Left kidney (tissue), 1 donor: ENCODE measurements at regions not wholly inside any gene's neighbourhood (a gene's known extent, or its start where the extent isn't known, plus 50 kb on each side); places are given as distances from the start of the nearest gene placed in this dataset.

Experiments
- DNase-seq: peaks from one replicate; pipeline ENCODE4 v3.0.0-alpha.2; 2013

GRCh38 chr15:99440551-99441443, 125.0 kb upstream of the MEF2A start:
- no peak for DNase-seq

GRCh38 chr15:99441444-99441800, 124.4 kb upstream of the MEF2A start:
- no peak for DNase-seq

- DNase-seq, result no peak
Observed at GRCh38 chr15:99441871-99442251, 123.9 kb upstream of the MEF2A start.

- no peak for DNase-seq
Observed at GRCh38 chr15:99442252-99442897, 123.4 kb upstream of the MEF2A start.

GRCh38 chr15:99443056-99443756, 122.6 kb upstream of the MEF2A start:
- DNase-seq, result no peak

GRCh38 chr15:99443768-99444446, 121.9 kb upstream of the MEF2A start:
- no peak for DNase-seq

- DNase-seq, result no peak
Observed at GRCh38 chr15:99445272-99445850, 120.4 kb upstream of the MEF2A start.

- no peak for DNase-seq
Observed at GRCh38 chr15:99446565-99447496, 119.0 kb upstream of the MEF2A start.

GRCh38 chr15:99447497-99448371, 118.0 kb upstream of the MEF2A start:
- no peak for DNase-seq

GRCh38 chr15:99449514-99449913, 116.3 kb upstream of the MEF2A start:
- DNase-seq, result no peak

- no peak for DNase-seq
Observed at GRCh38 chr15:99450896-99451358, 114.9 kb upstream of the MEF2A start.

GRCh38 chr15:99451484-99451883, 114.3 kb upstream of the MEF2A start:
- DNase-seq, result no peak

- no peak for DNase-seq
Observed at GRCh38 chr15:99452010-99452409, 113.8 kb upstream of the MEF2A start.

GRCh38 chr15:99452728-99453636, 112.8 kb upstream of the MEF2A start:
- DNase-seq, result no peak

- no peak for DNase-seq
Observed at GRCh38 chr15:99453637-99454030, 112.2 kb upstream of the MEF2A start.

GRCh38 chr15:99454107-99454809, 111.5 kb upstream of the MEF2A start:
- no peak for DNase-seq

GRCh38 chr15:99454941-99455788, 110.6 kb upstream of the MEF2A start:
- no peak for DNase-seq
